Fibroblast of lung (primary cell): ENCODE measurements at regions not wholly inside any gene's neighbourhood (a gene's known extent, or its start where the extent isn't known, plus 50 kb on each side); places are given as distances from the start of the nearest gene placed in this dataset.

Experiments
- DNase-seq, 2 donors: peaks; one replicate each; pipeline versions ENCODE4 v3.0.0 to v3.0.0-alpha.2; 2010; ENCODE audit warnings: low read depth in 2 of 2
- H2AFZ ChIP-seq: 2 replicates; pipeline ENCODE4 v1.5.1; 2012; ENCODE audit warnings: low read length, control low read depth, inconsistent platforms
- H3K27ac ChIP-seq: 2 replicates; pipeline ENCODE4 v1.5.1; 2011; ENCODE audit warnings: low read length, control low read depth; ENCODE audit not compliant: insufficient read depth
- H3K27me3 ChIP-seq: 2 replicates; pipeline ENCODE4 v1.5.1; 2011; ENCODE audit warnings: mild to moderate bottlenecking, low read length; ENCODE audit not compliant: control insufficient read depth, insufficient read depth
- H3K36me3 ChIP-seq: 2 replicates; pipeline ENCODE4 v1.5.1; 2011; ENCODE audit warnings: low read length; ENCODE audit not compliant: control insufficient read depth, insufficient read depth
- H3K4me1 ChIP-seq: 2 replicates; pipeline ENCODE4 v1.5.1; 2011; ENCODE audit warnings: low read length; ENCODE audit not compliant: control insufficient read depth, insufficient read depth; ENCODE audit errors: extremely low read depth
- H3K4me2 ChIP-seq: 2 replicates; pipeline ENCODE4 v1.5.1; 2011; ENCODE audit warnings: low read length, control low read depth; ENCODE audit not compliant: insufficient read depth; ENCODE audit errors: extremely low read depth
- H3K4me3 ChIP-seq, 4 experiments: fragments of 200-600 bp in 1 of 4; sonication (generic) in 1 of 4; replicated peaks in 1 of 4; 2 replicates each; pipeline ENCODE4 v1.5.1; 2011 to 2016; ENCODE audit warnings: low read length in 4 of 4, low read depth in 3 of 4, mild to moderate bottlenecking in 3 of 4, control low read depth in 2 of 4, inconsistent platforms in 1 of 4, mixed read lengths in 1 of 4; ENCODE audit not compliant: insufficient read depth in 1 of 4; ENCODE audit errors: control extremely low read depth in 1 of 4
- H3K79me2 ChIP-seq: 2 replicates; pipeline ENCODE4 v1.5.1; 2012; ENCODE audit warnings: mild to moderate bottlenecking, low read length, inconsistent platforms; ENCODE audit not compliant: control insufficient read depth, insufficient read depth
- H3K9ac ChIP-seq: 2 replicates; pipeline ENCODE4 v1.5.1; 2011; ENCODE audit warnings: mild to moderate bottlenecking, low read length, control low read depth; ENCODE audit not compliant: insufficient read depth
- H3K9me3 ChIP-seq: 2 replicates; pipeline ENCODE4 v1.5.1; 2012; ENCODE audit warnings: low read depth, low read length; ENCODE audit not compliant: control insufficient read depth, insufficient read depth
- H4K20me1 ChIP-seq: 2 replicates; pipeline ENCODE4 v1.5.1; 2011; ENCODE audit warnings: low read length; ENCODE audit not compliant: control insufficient read depth, insufficient read depth; ENCODE audit errors: extremely low read depth
- CTCF ChIP-seq, 2 donors: IDR thresholded peaks in 1 of 2; conservative IDR thresholded peaks in 1 of 2; 1 replicate in 1 of 2; 2 replicates in 1 of 2; pipeline ENCODE4 v1.5.1; 2011 to 2012; ENCODE audit warnings: low read length in 2 of 2, control low read depth in 1 of 2, inconsistent platforms in 1 of 2, low read depth in 1 of 2, mild to moderate bottlenecking in 1 of 2
- EZH2 ChIP-seq: IDR thresholded peaks from 2 replicates; pipeline ENCODE4 v1.5.1; 2012; ENCODE audit warnings: low read length, control low read depth, mild to moderate bottlenecking; ENCODE audit errors: missing control alignments

GRCh38 chr13:73254827-73255226 lies 196.0 kb downstream of the KLF5 start:
- H3K27ac ChIP-seq = no peak overlapping the region

GRCh38 chr13:73251626-73252265 lies 192.9 kb downstream of the KLF5 start:
- H4K20me1 ChIP-seq = no peaks in the 10 kb centered on the region
- no peaks in the 10 kb centered on the region for H3K9me3 ChIP-seq
- H3K4me1 ChIP-seq = no peaks in the 10 kb centered on the region
- peak; percentile 5 to 59 for DNase-seq
- H3K4me3 ChIP-seq = no peak overlapping the region
- no peaks in the 10 kb centered on the region for H3K79me2 ChIP-seq
- TF ChIP-seq CTCF (conservative IDR thresholded peaks at IDR 0.05 in 1 of 2, IDR thresholded peaks at IDR 0.05 in 1 of 2; ENCODE audit: low read depth in 1 of 2, low read length in 2 of 2) = no peak
- TF ChIP-seq EZH2 = no peak
- no peak overlapping the region for H3K27ac ChIP-seq
- no peak overlapping the region for H3K4me2 ChIP-seq
- no peaks in the 10 kb centered on the region for H3K27me3 ChIP-seq
- no peaks in the 10 kb centered on the region for H3K36me3 ChIP-seq
- no peak overlapping the region for H3K9ac ChIP-seq
- no peak overlapping the region for H2AFZ ChIP-seq

More at GRCh38 chr13:73254827-73255226, 196.0 kb downstream of the KLF5 start:
- peak in 1 of 2 donors; percentile 46 for DNase-seq
- TF ChIP-seq EZH2 = no peak
- no peak for TF ChIP-seq CTCF (conservative IDR thresholded peaks at IDR 0.05 in 1 of 2, IDR thresholded peaks at IDR 0.05 in 1 of 2; ENCODE audit: low read depth in 1 of 2, low read length in 2 of 2)
- no peaks in the 10 kb centered on the region for H3K9me3 ChIP-seq
- H3K27me3 ChIP-seq = no peaks in the 10 kb centered on the region
- H3K4me3 ChIP-seq = no peak overlapping the region
- no peak overlapping the region for H2AFZ ChIP-seq
- H3K4me2 ChIP-seq = no peak overlapping the region
- H3K36me3 ChIP-seq = no peaks in the 10 kb centered on the region
- H3K4me1 ChIP-seq = no peaks in the 10 kb centered on the region
- no peaks in the 10 kb centered on the region for H3K79me2 ChIP-seq
- no peaks in the 10 kb centered on the region for H4K20me1 ChIP-seq
- H3K9ac ChIP-seq = no peak overlapping the region

- TF ChIP-seq EZH2 = no peak
- no peak for TF ChIP-seq CTCF (conservative IDR thresholded peaks at IDR 0.05 in 1 of 2, IDR thresholded peaks at IDR 0.05 in 1 of 2; ENCODE audit: low read depth in 1 of 2, low read length in 2 of 2)
- no peaks in the 10 kb centered on the region for H3K9me3 ChIP-seq
- H4K20me1 ChIP-seq = no peaks in the 10 kb centered on the region
- no peak overlapping the region for H3K27ac ChIP-seq
- DNase-seq = no peak
- H3K4me3 ChIP-seq = no peak overlapping the region
- H3K36me3 ChIP-seq = no peaks in the 10 kb centered on the region
- H3K4me1 ChIP-seq = no peaks in the 10 kb centered on the region
- H3K79me2 ChIP-seq = no peaks in the 10 kb centered on the region
- H3K9ac ChIP-seq = no peak overlapping the region
- no peak overlapping the region for H2AFZ ChIP-seq
- no peak overlapping the region for H3K4me2 ChIP-seq
- no peaks in the 10 kb centered on the region for H3K27me3 ChIP-seq
Measured at GRCh38 chr13:73250061-73250460, 191.3 kb downstream of the KLF5 start.
